Muscle of arm (tissue), 1 donor: ENCODE measurements at regions not wholly inside any gene's neighbourhood (a gene's known extent, or its start where the extent isn't known, plus 50 kb on each side); places are given as distances from the start of the nearest gene placed in this dataset.
"Not testable (repeated sequence)": the region's sequence is repeated elsewhere in the genome, so short reads cannot be mapped to it uniquely, and the experiment has no call there.

Source experiments
- DNase-seq: peaks from one replicate; pipeline ENCODE4 v3.0.0-alpha.2; 2013

GRCh38 chr2:71958426-71958825, 189.2 kb downstream of the CYP26B1 start:
- not testable (repeated sequence) for DNase-seq

GRCh38 chr2:71952572-71953188, 195.0 kb downstream of the CYP26B1 start:
- DNase-seq = no peak

- DNase-seq = no peak
Measured at GRCh38 chr2:71951718-71952404, 195.8 kb downstream of the CYP26B1 start.

GRCh38 chr2:71951083-71951468, 196.6 kb downstream of the CYP26B1 start:
- DNase-seq = no peak

- DNase-seq = no peak
Measured at GRCh38 chr2:71950256-71951082, 197.2 kb downstream of the CYP26B1 start.

GRCh38 chr2:71949537-71949798, 198.2 kb downstream of the CYP26B1 start:
- DNase-seq = no peak

GRCh38 chr2:71948781-71949536, 198.7 kb downstream of the CYP26B1 start:
- no peak for DNase-seq

GRCh38 chr2:71947809-71948208, 199.9 kb downstream of the CYP26B1 start:
- no peak for DNase-seq

- DNase-seq = no peak
Measured at GRCh38 chr2:71945603-71945959, 202.1 kb downstream of the CYP26B1 start.

GRCh38 chr2:71944806-71945602, 202.7 kb downstream of the CYP26B1 start:
- peak; percentile 83 for DNase-seq

GRCh38 chr2:71944183-71944550, 203.5 kb downstream of the CYP26B1 start:
- no peak for DNase-seq

GRCh38 chr2:71943238-71944182, 204.2 kb downstream of the CYP26B1 start:
- no peak for DNase-seq

- DNase-seq = peak; percentile 51
Measured at GRCh38 chr2:71941726-71942525, 205.7 kb downstream of the CYP26B1 start.

GRCh38 chr2:71940695-71941094, 207.0 kb downstream of the CYP26B1 start:
- DNase-seq = no peak

- no peak for DNase-seq
Measured at GRCh38 chr2:71939588-71940535, 207.8 kb downstream of the CYP26B1 start.

- DNase-seq = no peak
Measured at GRCh38 chr2:71938659-71939587, 208.7 kb downstream of the CYP26B1 start.

- no peak for DNase-seq
Measured at GRCh38 chr2:71938108-71938507, 209.6 kb downstream of the CYP26B1 start.
